ENCODE measurements at regions not wholly inside any gene's neighbourhood (a gene's known extent, or its start where the extent isn't known, plus 50 kb on each side); places are given as distances from the start of the nearest gene placed in this dataset.

DNA sequence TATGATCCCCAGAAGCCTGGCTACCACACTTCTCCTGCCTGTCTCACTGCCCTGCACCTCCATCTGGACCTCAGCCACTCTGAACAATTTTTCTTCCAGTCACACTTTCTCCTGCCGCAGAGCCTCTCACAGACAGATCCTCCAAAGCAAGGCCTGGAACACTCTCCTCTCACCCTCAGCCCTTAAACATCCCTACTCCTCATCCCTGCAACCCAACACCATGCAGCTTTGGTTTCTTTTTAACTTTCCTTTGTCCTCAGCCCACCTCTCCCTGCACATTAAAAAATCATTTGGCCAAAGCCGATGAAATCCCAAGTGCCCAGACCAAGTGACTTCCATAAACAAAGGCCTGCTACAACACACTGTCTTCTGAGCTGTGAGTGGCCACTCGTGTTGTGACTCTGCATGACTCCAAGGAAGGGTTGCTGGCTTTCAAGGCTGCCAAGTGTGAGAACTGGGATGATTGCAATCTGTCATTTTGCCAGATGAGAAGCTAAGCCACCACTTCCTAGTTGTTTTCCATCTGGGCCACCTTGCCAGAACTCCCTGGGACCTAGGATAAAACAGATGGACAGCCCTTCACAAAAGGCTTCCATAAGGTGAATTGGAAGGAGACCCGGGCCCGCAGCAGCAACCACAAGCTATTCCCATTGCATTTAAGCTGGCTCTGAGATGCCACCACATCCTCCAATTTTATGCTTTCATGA, 144.4 kb upstream of the SSTR4 start:
- TF ChIP-seq ZC3H11A (IDR thresholded peaks at IDR 0.05) (no peak), MAFK (IDR thresholded peaks at IDR 0.05; ENCODE audit: partially characterized antibody) (no peak), ZSCAN20 (CRISPR knock-in tag; IDR thresholded peaks at IDR 0.05) (no peak), JUNB (IDR thresholded peaks at IDR 0.05) (no peak), KDM5A (IDR thresholded peaks at IDR 0.05) (no peak), RARB (CRISPR knock-in tag; IDR thresholded peaks at IDR 0.05) (no peak), ZNF302 (CRISPR knock-in tag; IDR thresholded peaks at IDR 0.05) (no peak), FOSL2 (IDR thresholded peaks at IDR 0.05) (no peak), FOSL2 (CRISPR knock-in tag; IDR thresholded peaks at IDR 0.05) (no peak), PHF8 (IDR thresholded peaks at IDR 0.05; ENCODE audit: borderline replicate concordance, low read depth) (no peak), HDAC2 (IDR thresholded peaks at IDR 0.05) (no peak)
- TF ChIP-seq, protein P1, sequence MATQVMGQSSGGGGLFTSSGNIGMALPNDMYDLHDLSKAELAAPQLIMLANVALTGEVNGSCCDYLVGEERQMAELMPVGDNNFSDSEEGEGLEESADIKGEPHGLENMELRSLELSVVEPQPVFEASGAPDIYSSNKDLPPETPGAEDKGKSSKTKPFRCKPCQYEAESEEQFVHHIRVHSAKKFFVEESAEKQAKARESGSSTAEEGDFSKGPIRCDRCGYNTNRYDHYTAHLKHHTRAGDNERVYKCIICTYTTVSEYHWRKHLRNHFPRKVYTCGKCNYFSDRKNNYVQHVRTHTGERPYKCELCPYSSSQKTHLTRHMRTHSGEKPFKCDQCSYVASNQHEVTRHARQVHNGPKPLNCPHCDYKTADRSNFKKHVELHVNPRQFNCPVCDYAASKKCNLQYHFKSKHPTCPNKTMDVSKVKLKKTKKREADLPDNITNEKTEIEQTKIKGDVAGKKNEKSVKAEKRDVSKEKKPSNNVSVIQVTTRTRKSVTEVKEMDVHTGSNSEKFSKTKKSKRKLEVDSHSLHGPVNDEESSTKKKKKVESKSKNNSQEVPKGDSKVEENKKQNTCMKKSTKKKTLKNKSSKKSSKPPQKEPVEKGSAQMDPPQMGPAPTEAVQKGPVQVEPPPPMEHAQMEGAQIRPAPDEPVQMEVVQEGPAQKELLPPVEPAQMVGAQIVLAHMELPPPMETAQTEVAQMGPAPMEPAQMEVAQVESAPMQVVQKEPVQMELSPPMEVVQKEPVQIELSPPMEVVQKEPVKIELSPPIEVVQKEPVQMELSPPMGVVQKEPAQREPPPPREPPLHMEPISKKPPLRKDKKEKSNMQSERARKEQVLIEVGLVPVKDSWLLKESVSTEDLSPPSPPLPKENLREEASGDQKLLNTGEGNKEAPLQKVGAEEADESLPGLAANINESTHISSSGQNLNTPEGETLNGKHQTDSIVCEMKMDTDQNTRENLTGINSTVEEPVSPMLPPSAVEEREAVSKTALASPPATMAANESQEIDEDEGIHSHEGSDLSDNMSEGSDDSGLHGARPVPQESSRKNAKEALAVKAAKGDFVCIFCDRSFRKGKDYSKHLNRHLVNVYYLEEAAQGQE (IDR thresholded peaks at IDR 0.05), result no peak
- H3K9me3 ChIP-seq, result peaks cover 11% of the 10 kb centered on the region; the same call in 2 of the 3 replicates
- DNase-seq (ENCODE audit: low read depth in 1 of 2, low spot score in 1 of 2) (no peak), FAIRE-seq (no peak), ATAC-seq (no peak)
- H3K4me1 ChIP-seq, result no peaks in the 10 kb centered on the region
- H3K27ac ChIP-seq, result peak overlapping the region in 1 of 2 experiments; percentile 7; a peak in 1 of 6 replicates
- ChIA-PET POLR2A (no interaction called here), CTCF (interaction anchor here (0.6 to 1.7 kb wide), 8 partner anchors 12 to 199 kb away, joined by 3 to 6 read pairs (median 4); no protein-coding TSS in a partner anchor)
- no peak overlapping the region for H3K4me3 ChIP-seq
- 60% methylated on average over 5 of the region's 5 CpGs for WGBS (ENCODE audit: missing lambda C conversion rate)
- no peak overlapping the region for H3K4me2 ChIP-seq

DNA sequence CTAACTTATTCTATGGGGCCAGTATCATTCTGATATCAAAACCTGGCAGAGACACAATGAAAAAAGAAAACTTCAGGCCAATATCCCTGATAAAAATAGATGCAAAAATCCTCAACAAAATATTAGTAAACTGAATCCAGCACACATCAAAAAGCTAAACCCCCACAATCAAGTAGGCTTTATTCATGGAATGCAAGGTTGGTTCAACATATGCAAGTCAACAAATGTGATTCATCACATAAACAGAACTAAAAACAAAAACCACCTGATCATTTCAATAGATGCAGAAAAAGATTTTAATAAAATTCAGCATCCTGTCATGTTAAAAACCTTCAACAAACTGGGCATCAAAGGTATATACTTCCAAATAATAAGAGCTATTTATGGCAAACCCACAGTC, 133.9 kb upstream of the SSTR4 start:
- no peak for ATAC-seq

DNA sequence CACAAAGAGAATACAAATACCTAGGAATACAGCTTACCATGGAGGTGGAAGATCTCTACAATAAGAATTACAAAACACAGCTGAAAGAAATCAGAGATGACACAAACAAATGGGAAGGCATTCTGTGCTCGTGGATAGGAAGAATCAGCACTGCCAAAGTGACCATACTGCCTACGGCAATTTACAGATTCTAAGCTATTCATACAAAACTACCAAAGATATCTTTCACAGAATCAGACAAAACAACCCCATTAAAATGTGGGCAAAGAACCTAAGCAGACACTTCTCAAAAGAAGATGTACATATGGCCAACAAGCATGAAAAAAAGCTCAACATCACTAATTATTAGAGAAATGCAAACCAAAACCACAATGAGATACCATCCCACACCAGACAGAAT, 133.2 kb upstream of the SSTR4 start:
- no peak for DNase-seq (ENCODE audit: low read depth in 1 of 2, low spot score in 1 of 2)
- H3K4me1 ChIP-seq, result no peaks in the 10 kb centered on the region
- no peak overlapping the region for H3K4me2 ChIP-seq
- POLR2A ChIA-PET, result no interaction called here
- ATAC-seq, result no peak
- 42% methylated on average over 2 of the region's 2 CpGs for WGBS (ENCODE audit: missing lambda C conversion rate)
- H3K4me3 ChIP-seq, result no peak overlapping the region
- CTCF ChIA-PET, result interaction anchor here (0.7 to 1.5 kb wide), 3 partner anchors 11 to 138 kb away, joined by 3 read pairs; no protein-coding TSS in a partner anchor
- no peak overlapping the region for H3K27ac ChIP-seq
- FAIRE-seq, result no peak
- no peak for TF ChIP-seq TP53 (CRISPR knock-in tag; IDR thresholded peaks at IDR 0.05)
- no peak for TF ChIP-seq MAZ (IDR thresholded peaks at IDR 0.05; ENCODE audit: borderline replicate concordance, low read depth, low read length)
- no peak for TF ChIP-seq CBX8 (IDR thresholded peaks at IDR 0.05)
- TF ChIP-seq, protein P2, sequence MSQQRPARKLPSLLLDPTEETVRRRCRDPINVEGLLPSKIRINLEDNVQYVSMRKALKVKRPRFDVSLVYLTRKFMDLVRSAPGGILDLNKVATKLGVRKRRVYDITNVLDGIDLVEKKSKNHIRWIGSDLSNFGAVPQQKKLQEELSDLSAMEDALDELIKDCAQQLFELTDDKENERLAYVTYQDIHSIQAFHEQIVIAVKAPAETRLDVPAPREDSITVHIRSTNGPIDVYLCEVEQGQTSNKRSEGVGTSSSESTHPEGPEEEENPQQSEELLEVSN (IDR thresholded peaks at IDR 0.05; ENCODE audit: borderline replicate concordance, low read depth), result no peak
- no peak for TF ChIP-seq RFX5 (IDR thresholded peaks at IDR 0.05)
- TF ChIP-seq, protein P3, sequence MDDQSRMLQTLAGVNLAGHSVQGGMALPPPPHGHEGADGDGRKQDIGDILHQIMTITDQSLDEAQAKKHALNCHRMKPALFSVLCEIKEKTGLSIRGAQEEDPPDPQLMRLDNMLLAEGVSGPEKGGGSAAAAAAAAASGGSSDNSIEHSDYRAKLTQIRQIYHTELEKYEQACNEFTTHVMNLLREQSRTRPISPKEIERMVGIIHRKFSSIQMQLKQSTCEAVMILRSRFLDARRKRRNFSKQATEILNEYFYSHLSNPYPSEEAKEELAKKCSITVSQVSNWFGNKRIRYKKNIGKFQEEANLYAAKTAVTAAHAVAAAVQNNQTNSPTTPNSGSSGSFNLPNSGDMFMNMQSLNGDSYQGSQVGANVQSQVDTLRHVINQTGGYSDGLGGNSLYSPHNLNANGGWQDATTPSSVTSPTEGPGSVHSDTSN (IDR thresholded peaks at IDR 0.05), result no peak
- H3K9me3 ChIP-seq, result peaks cover 26% of the 10 kb centered on the region; the same call in 2 of the 3 replicates

More for the DNA sequence above, 133.9 kb upstream of the SSTR4 start:
- POLR2A ChIA-PET, result no interaction called here
- Histone ChIP-seq H3K27ac (no peak overlapping the region), H3K4me2 (no peak overlapping the region), H3K9me3 (peaks cover 26% of the 10 kb centered on the region; the same call in 2 of the 3 replicates), H3K4me3 (no peak overlapping the region), H3K4me1 (no peaks in the 10 kb centered on the region)
- CTCF ChIA-PET, result interaction anchor here (1.5 kb wide), 2 partner anchors 9 to 49 kb away, joined by 3 read pairs; no protein-coding TSS in a partner anchor
- no peak for TF ChIP-seq KDM1A (IDR thresholded peaks at IDR 0.05; ENCODE audit: low read depth)
- TF ChIP-seq, protein P2 (IDR thresholded peaks at IDR 0.05; ENCODE audit: borderline replicate concordance, low read depth), result no peak
- TF ChIP-seq CHD2 (IDR thresholded peaks at IDR 0.05; ENCODE audit: low read length, partially characterized antibody), result no peak
- no peak for TF ChIP-seq JUNB (IDR thresholded peaks at IDR 0.05)
- no peak for TF ChIP-seq NPAS2 (CRISPR knock-in tag; IDR thresholded peaks at IDR 0.05; ENCODE audit: borderline replicate concordance)
- TF ChIP-seq MAFK (IDR thresholded peaks at IDR 0.05; ENCODE audit: partially characterized antibody), result no peak
- no peak for TF ChIP-seq TP53 (CRISPR knock-in tag; IDR thresholded peaks at IDR 0.05)
- TF ChIP-seq, protein P4, sequence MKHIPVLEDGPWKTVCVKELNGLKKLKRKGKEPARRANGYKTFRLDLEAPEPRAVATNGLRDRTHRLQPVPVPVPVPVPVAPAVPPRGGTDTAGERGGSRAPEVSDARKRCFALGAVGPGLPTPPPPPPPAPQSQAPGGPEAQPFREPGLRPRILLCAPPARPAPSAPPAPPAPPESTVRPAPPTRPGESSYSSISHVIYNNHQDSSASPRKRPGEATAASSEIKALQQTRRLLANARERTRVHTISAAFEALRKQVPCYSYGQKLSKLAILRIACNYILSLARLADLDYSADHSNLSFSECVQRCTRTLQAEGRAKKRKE (CRISPR knock-in tag; IDR thresholded peaks at IDR 0.05; ENCODE audit: low read depth), result no peak
- TF ChIP-seq EHF (CRISPR knock-in tag; IDR thresholded peaks at IDR 0.05), result no peak
- TF ChIP-seq NR3C1 (IDR thresholded peaks at IDR 0.05), result no peak
- FAIRE-seq (no peak), DNase-seq (ENCODE audit: low read depth in 1 of 2, low spot score in 1 of 2) (no peak)
